ENCODE measurements at regions not wholly inside any gene's neighbourhood (a gene's known extent, or its start where the extent isn't known, plus 50 kb on each side); places are given as distances from the start of the nearest gene placed in this dataset.

DNA sequence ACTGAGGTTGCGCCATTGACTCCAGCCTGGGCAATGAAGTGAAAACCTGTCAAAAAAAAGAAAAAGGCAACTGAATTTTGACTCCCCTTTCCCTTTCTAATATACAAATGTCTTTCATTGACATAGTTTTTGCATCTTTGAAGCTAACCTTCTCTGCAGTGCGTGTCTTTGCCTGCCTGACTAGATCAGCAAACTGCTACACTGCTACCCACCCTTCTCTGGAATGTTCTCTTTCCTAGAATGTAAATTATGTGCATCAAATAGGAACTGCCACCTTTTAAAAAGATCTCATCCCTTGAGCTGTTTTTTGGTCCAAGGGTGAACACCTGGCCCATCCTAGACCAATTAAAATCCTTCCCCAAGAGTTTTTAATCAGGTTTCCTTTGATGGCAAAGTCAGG lies 127.6 kb downstream of the SLC28A3 start:
- no peak for TF ChIP-seq CEBPB (IDR thresholded peaks at IDR 0.05; ENCODE audit: low read depth)
- TF ChIP-seq, protein P1, sequence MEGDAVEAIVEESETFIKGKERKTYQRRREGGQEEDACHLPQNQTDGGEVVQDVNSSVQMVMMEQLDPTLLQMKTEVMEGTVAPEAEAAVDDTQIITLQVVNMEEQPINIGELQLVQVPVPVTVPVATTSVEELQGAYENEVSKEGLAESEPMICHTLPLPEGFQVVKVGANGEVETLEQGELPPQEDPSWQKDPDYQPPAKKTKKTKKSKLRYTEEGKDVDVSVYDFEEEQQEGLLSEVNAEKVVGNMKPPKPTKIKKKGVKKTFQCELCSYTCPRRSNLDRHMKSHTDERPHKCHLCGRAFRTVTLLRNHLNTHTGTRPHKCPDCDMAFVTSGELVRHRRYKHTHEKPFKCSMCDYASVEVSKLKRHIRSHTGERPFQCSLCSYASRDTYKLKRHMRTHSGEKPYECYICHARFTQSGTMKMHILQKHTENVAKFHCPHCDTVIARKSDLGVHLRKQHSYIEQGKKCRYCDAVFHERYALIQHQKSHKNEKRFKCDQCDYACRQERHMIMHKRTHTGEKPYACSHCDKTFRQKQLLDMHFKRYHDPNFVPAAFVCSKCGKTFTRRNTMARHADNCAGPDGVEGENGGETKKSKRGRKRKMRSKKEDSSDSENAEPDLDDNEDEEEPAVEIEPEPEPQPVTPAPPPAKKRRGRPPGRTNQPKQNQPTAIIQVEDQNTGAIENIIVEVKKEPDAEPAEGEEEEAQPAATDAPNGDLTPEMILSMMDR (IDR thresholded peaks at IDR 0.05 in 2 of 3, conservative IDR thresholded peaks at IDR 0.05 in 1 of 3; ENCODE audit: borderline replicate concordance in 1 of 3, insufficient read depth in 1 of 3, low read depth in 2 of 3, low read length in 2 of 3) = no peak
- TF ChIP-seq ZNF274 (IDR thresholded peaks at IDR 0.05; ENCODE audit: low read depth, low read length) = no peak
- TF ChIP-seq RAD21 (IDR thresholded peaks at IDR 0.05; ENCODE audit: low read depth) = no peak
- no peak for TF ChIP-seq EZH2phosphoT487 (IDR thresholded peaks at IDR 0.05; ENCODE audit: borderline replicate concordance)

Measured in HCT116 (cell line).